ENCODE measurements at regions not wholly inside any gene's neighbourhood (a gene's known extent, or its start where the extent isn't known, plus 50 kb on each side); places are given as distances from the start of the nearest gene placed in this dataset.
A peak's percentile ranks its signal among the peaks of the same experiment; 100 is the strongest.

GRCh38 chr13:103308667-103309066, 242.4 kb upstream of the SLC10A2 start:
- DNase-seq = no peak

DNA sequence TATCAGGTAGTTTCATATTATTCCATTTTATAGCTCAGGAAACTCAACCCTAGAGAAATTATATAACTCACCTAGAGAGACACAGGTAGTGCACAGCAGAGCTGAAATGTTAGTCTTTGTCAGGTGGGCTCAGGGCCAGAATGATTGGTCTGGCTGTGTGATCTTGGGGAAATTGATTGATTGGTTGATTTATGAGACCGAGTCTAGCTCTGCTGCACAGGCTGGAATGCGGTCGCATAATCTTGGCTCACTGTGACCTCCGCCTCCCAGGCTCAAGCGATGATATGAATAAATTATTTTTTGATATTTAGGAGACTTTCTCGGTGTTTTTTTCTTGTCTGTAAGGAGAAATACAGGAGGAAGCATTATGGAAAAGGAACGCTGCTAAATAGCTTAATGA, 239.9 kb upstream of the SLC10A2 start:
- no peak for DNase-seq

GRCh38 chr13:103303078-103303651, 236.9 kb upstream of the SLC10A2 start:
- no peak for DNase-seq

DNA sequence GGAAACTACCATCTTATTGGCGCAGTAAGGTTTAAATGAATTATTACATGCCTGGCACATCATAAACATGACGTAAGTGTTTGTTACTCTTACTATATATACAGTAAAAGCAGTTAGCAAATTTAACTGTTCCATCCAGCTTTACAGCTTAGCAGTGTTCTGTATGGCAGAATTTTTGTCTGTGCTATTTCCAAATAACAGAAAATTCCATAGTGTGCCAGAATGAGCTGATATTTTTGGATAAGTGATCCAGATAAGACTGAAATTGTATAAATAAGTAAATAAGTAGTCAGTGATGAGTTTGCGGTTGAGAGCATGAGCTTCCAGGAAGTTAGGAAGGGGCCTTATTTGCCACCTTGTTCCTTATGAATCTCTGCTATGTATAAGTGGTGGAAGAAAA, 236.5 kb upstream of the SLC10A2 start:
- no peak for DNase-seq

DNA sequence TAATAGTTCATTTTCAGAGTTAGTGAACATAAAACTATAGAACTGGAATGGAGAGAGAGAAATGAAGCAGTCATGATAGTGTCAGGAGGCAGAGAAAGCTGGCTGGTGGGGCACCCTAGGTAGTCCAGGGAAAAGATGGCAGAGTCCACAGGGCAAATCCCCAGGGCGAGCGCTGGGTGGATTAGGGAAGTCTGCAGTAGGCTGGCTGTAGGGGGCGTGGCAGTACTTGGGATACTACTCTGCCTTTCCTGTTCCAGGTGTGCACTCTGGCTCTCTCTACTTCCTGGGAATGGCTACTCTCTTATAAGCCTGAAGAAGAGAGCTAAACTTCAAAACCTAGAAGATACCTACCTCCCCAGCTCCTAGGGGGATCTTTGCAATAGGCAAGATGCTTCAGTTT, 232.9 kb upstream of the SLC10A2 start:
- DNase-seq = no peak

- DNase-seq = no peak
These were observed 230.9 kb upstream of the SLC10A2 start for GRCh38 chr13:103297083-103297482.

DNA sequence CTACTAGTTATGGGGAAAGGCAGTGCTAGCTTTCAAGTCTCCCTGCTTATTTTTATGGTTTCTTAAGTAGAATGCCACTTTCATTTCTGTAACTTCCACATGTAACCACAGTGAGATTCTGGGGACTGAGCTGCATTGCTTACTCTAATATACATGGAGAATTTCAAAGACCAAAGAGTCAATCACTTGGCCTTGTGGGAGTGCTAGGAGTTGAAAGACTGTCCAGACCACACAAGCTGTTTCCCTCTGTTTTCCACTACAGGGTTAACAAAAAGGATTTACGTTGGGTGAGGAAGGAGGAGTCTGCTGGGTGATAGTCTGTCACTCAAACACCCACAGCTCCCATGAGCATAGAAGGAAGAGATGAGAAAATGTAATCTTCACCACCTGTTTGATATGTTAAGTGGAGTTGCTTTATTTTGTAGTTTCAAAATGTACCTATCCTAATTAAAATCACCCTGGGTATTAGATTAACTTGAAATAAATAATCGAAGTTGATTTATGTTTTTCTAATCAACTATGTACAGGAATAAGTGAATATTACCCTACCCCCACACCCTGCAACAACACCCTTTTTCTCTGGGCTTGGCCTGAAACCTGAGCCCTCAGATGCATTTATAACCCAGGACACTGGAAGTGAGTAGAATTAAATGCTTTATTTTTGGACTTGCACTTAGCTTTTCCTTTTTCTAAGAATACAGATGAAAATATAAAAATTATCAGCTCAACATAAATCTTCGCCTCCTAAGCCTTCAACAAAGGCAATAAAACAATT, 225.8 kb upstream of the SLC10A2 start:
- DNase-seq = peak; percentile 7

- no peak for DNase-seq
These were observed 225.0 kb upstream of the SLC10A2 start for GRCh38 chr13:103291226-103291625.

GRCh38 chr13:103289681-103290080, 223.5 kb upstream of the SLC10A2 start:
- no peak for DNase-seq

DNA sequence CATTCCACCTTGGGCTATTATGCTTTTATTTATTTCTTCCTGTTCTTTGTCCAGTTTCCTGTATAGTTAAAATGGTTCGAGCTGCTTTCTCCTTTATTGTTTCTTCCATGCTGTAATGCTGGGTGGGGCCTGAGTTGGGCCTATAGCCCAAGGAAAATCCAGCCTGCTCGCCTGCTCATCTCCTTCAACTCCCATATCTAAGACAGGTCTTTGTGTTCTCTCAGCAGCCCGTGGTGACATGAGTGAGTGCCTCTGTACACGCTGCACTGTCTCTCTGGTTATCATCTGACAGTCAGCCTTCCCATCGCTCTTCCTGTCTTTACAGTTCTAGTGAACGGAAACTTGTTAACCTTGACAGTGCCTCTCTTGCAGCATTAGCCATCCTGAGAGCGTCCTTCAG, 221.9 kb upstream of the SLC10A2 start:
- no peak for DNase-seq

GRCh38 chr13:103287659-103288058, 221.4 kb upstream of the SLC10A2 start:
- no peak for DNase-seq

DNA sequence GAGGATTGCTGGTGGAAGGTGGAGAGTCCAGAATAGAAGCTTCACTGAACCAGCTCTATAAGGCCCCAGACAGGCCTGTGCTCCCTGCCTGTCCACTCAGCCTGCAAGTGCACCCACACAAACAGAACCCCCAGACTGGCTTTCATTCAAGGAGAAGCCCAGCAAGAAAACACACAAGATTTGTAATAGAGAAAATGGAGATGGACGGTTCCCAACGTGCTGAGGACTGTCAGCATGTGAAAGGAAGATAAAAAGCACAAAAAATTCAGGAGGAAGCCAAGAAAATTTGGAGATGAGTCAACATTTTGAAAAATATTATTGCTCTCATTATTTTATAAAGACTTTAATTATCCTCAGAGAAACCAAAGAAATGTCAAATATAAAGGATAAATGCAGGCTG, 218.2 kb upstream of the SLC10A2 start:
- no peak for DNase-seq

DNA sequence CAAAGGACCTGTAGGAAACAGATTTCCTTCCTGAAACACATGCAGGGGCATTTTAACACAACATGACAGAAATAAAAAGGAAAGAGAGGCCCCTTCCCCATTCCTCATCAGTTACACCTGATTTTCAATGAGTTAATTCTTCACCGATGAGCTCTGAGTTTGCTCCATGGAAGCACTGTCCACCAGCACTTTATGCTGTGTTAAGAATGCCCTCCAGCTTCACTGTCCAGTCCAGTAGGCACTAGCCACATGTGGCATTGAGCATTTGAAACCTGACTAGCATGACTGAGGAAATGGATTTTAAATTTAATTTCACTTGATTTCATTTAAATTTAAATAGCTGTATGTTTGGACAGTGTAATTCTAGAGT, 217.2 kb upstream of the SLC10A2 start:
- no peak for DNase-seq

DNA sequence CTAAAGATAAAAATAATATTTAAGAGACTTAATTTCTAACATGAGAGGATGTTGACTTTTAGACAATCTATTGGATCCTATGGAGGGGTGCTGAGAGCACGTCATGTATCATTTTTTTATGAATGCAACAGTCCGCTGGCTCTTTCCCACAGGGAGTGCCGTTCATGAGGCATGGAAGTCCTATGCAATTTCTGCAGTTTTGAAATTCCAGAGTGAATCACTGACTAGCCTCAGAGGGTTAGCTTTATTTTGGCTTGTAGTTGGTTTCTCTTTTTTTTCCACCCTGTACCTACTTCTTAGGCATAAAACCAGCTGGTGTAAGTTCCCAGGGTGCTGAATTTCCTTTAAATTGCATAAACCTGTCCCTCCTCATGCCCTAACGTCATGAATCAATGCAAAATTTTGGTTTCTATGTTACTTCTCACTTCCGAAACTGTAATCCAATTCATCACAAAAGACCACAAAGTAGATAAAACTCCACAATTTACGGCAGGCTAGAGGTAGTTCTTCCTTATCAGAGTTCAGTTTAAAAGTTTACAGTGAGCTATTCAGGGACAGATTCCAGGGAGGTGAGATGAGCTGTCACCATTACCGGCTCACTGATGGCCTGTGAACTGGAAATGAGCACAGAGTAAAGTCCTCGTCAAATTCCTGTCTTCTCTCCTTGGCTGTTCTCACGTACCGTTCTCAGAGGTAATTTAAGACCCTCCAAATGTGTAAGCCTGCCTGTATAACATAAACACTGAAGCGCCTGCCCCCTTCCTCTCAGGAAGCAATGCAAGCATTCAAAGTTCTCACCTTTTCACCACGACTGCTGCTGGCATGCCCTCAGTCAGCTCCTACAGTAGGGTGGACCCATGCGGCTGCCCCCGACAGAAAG, 216.6 kb upstream of the SLC10A2 start:
- no peak for DNase-seq

- no peak for DNase-seq
These were observed 211.9 kb upstream of the SLC10A2 start for GRCh38 chr13:103277959-103278694.

DNA sequence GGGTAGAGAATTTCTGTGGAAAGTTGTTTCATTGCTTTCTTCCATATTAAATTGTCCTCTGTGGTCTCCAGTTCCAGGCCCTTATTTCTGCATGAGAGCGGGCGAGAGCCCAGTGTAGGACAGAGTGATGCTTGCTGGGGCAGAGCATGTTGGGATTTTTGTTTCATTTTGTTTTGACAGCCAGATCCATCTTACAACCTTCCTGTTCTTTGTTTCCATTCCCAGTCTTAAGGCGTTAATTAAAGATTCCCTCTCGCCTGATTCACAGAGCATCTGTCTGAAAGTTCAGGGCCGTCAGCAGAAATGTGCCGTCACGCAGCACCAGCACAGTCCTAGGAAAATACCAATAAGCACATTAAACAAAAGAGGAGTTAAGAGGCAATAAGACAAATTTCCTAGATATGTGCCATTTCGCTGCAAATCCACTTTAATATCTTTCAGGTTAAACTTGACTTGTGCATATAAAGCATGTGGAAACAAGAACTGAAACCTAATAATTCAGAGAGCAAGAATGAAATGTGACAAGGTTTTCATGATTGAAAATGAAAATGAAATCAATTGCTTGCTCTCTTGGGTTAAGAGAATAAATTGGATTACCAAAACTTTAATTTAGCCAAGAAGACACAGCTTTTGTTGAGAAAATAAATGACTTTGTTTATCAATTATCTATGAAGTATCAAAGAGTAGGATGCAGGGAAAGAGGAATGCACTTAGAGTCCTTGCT, 210.7 kb upstream of the SLC10A2 start:
- DNase-seq = no peak

- no peak for DNase-seq
These were observed 209.5 kb upstream of the SLC10A2 start for GRCh38 chr13:103275722-103276121.

- DNase-seq = no peak
These were observed 208.9 kb upstream of the SLC10A2 start for GRCh38 chr13:103275081-103275480.

GRCh38 chr13:103273825-103274224, 207.6 kb upstream of the SLC10A2 start:
- DNase-seq = no peak

DNA sequence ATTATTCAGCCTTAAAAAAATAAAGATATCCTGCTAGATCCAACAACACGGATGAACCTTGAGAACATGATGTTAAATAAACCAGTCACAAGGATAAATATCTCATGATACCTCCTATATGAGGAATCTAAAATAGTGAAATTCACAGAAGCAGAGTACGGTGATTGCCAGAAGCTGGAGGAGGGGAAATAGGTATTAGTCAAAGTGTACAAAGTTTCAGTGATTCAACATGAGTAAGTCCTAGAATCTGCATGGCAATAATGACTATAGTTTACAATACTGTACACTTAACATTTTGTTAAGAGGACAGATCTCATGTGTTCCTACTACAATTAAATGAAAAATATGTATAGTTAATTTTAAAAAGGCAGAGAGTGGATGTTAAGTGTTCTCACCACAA, 206.6 kb upstream of the SLC10A2 start:
- no peak for DNase-seq

DNA sequence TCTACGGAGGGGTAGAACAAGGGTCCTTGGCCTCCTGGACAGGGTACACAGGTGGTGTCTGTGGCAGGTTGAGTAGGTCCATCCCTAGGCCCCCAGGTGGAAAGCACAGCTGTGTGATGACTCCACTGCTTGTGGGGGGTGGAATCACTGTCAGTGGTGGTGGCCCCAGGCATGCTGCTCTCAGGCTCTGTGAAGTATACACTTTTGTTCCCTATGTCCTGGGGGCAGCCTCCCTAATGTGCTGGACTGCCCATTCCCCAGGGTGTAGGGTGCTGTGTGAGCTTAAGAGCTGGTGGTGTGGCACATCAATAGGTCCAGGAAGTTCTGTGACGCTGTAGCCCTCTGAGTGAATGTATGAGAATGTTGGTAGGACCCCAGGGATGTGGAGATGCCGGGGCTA, 197.2 kb upstream of the SLC10A2 start:
- DNase-seq = no peak

DNA sequence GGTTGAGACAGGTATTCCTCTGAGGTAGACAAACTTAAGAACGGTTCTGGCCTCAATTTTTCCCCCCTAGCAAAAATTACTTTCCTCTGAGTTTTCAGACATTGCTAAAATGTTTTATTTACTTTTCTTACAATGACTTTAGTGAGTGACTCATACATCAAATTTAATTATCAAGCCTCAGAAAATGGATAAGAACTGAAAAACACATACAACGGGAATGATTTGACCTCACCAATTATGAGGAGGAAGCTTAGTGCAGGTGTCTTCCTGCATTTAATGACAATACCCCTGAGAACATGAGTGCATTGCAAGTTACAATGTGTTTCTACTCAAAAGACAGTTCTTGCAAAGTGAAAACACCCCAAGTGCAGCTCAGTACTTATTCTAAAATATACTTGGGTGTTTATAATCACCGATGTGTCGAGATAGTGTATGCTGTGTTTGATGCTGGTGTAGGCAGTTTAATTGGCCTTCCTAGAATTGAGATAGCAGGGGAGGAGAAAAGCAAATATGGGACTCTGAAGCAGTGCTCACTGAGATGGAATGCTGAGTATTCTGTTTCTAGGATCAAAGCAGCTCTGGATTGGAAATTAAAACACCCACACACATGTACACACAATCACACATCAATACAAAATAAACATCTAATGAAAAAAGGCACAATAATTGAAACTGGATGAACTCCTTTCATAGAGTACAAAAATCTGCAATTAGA, 189.5 kb upstream of the SLC10A2 start:
- no peak for DNase-seq
